22Rv1 (cell line): ENCODE measurements at regions not wholly inside any gene's neighbourhood (a gene's known extent, or its start where the extent isn't known, plus 50 kb on each side); places are given as distances from the start of the nearest gene placed in this dataset.

Source experiments
- H3K27ac ChIP-seq: fragments of 450-650 bp; 2 replicates; pipeline ENCODE4 v1.5.1; 2017
- CTCF ChIP-seq: fragments of 450-650 bp; IDR thresholded peaks from 2 replicates; pipeline ENCODE4 v1.5.1; 2017; ENCODE audit warnings: mild to moderate bottlenecking
- ZFX ChIP-seq: fragments of 450-650 bp; IDR thresholded peaks from 2 replicates; pipeline ENCODE4 v1.6.1; 2017; ENCODE audit warnings: antibody characterized with exemption, borderline replicate concordance

- TF ChIP-seq CTCF (no peak), ZFX (no peak)
- H3K27ac ChIP-seq = no peak overlapping the region
These were observed 151.6 kb upstream of the PTPRK start for GRCh38 chr6:128672023-128672422.

- no peak overlapping the region for H3K27ac ChIP-seq
These were observed 147.0 kb upstream of the PTPRK start for GRCh38 chr6:128667339-128667858.

GRCh38 chr6:128666405-128666804 lies 146.0 kb upstream of the PTPRK start:
- TF ChIP-seq ZFX (no peak), CTCF (no peak)
- no peak overlapping the region for H3K27ac ChIP-seq

More at GRCh38 chr6:128667339-128667858, 147.0 kb upstream of the PTPRK start:
- no peak for TF ChIP-seq CTCF
- no peak for TF ChIP-seq ZFX

GRCh38 chr6:128663238-128663637 lies 142.8 kb upstream of the PTPRK start:
- no peak for TF ChIP-seq CTCF
- no peak for TF ChIP-seq ZFX
- no peak overlapping the region for H3K27ac ChIP-seq

- H3K27ac ChIP-seq = no peak overlapping the region
- TF ChIP-seq CTCF = no peak
- TF ChIP-seq ZFX = no peak
These were observed 139.7 kb upstream of the PTPRK start for GRCh38 chr6:128659878-128660622.

GRCh38 chr6:128659276-128659675 lies 138.9 kb upstream of the PTPRK start:
- H3K27ac ChIP-seq = no peak overlapping the region
- TF ChIP-seq CTCF (no peak), ZFX (no peak)

- TF ChIP-seq ZFX (no peak), CTCF (no peak)
- H3K27ac ChIP-seq = no peak overlapping the region
These were observed 136.8 kb upstream of the PTPRK start for GRCh38 chr6:128657181-128657580.
